HG03196 (cell line): ENCODE measurements at regions not wholly inside any gene's neighbourhood (a gene's known extent, or its start where the extent isn't known, plus 50 kb on each side); places are given as distances from the start of the nearest gene placed in this dataset.
"Not testable (repeated sequence)": the region's sequence is repeated elsewhere in the genome, so short reads cannot be mapped to it uniquely, and the experiment has no call there.

Source experiments
- ATAC-seq: cut with Tn5 transposase; IDR thresholded peaks from one replicate; pipeline ENCODE4 v1.9.1; 2021; ENCODE audit not compliant: unreplicated experiment

DNA sequence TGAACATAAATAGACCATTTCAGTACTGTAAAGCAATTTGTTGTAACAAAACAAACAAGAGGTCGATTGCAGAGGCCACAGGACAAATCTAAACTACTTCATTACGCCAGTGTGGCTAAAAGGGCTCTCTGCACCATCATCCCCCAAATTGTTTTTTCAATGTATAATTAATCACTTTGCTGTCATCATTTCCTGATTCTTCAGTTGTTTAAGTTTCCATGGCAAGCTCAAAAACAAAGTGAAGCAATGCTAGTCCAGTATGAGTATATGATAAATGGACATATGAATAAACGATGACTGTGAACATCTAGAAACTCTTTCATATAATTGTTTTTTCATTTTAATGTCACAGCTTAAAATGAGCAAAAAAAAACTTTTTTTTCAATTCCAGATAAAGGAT lies 235.4 kb upstream of the FGF13 start:
- no peak for ATAC-seq

DNA sequence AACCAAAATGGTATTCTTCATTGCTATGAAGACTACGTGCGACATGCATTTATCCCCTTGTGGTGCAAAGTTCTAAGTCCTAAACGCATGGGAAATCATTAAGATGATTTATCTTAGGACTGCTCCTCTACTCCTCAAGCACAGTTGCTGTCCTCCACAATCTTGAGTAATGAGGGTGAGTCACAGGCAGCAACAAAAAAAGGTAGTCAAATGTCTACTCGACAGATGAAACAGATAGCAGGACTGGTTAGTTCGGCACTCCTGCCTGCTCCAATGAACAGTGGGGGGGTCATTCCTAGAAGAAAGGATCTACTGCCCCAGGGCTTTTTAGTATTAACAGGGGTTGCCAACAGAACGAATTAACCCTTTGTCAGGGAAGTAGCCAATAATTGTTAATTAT lies 233.7 kb upstream of the FGF13 start:
- ATAC-seq = no peak

DNA sequence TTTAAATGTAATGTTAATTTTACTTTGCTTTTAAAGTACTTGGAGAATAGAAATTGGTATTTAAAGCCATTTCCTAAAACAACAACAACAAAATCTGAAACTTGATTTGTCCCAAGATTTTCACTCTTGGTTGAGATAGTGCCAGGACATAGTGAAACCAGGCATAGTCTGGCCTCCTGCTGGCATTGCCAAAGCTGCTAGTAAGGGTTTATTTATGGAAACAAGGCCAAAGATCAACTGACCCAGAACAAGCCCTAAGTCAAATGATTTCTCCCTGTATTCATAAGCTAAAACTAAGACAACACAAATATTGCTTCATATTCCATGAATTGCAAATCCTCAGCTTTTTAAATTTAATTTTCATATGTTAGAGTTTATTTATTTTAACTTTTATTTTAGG lies 227.5 kb upstream of the FGF13 start:
- ATAC-seq = no peak

DNA sequence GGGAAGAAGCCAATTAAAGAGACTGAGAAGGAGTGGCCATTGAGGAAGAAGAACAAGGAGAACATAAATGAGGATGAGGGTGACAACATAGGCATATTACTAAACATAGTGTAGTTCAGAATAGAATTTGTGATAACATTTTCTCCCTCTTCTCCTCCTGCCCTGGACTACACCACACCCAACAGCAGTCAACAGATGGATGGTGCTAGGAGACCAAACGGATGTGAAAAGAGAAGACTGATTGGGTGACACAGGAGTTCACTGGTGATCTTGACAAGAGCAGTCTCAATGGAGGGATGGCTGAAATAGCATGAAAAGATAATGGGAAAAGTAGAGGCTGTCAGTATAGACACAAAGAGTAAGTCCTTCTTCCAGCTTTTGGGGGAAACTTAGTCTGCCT lies 226.5 kb upstream of the FGF13 start:
- no peak for ATAC-seq

DNA sequence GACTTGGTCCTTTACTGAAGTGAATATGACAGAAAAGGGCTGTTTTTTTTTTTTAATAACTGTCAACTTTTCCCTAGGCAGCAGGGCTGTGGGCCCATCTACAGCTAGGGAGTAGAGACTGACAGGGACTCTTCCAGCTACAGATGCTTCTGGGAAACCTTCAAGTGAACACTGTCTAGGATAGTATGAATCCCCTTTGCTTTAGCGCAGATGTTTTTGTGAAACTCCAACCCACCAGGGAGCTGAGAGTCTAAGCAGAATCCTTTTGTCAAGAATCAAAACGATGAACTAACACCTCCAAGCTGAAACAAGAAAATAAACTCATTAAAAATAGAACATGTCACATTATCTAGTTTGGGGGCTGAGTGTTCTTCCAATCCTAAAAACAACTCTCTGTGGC lies 219.7 kb upstream of the FGF13 start:
- no peak for ATAC-seq

DNA sequence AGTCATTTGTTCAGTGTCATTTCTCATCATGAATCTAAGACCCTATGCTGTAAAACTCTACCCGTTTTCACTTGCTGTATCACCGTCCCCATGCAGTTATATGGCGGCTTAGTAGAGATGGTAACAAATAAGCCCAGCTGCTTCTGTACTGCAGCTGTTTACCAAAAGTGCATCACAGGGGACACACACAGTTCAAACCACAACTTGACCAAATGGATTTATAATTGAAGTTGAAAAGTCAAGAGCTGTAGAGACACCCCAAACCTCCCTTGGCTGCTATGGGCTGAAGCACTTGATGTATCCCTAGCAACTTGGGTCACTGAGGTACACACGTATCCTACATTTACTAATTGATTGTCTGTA lies 219.0 kb upstream of the FGF13 start:
- no peak for ATAC-seq

DNA sequence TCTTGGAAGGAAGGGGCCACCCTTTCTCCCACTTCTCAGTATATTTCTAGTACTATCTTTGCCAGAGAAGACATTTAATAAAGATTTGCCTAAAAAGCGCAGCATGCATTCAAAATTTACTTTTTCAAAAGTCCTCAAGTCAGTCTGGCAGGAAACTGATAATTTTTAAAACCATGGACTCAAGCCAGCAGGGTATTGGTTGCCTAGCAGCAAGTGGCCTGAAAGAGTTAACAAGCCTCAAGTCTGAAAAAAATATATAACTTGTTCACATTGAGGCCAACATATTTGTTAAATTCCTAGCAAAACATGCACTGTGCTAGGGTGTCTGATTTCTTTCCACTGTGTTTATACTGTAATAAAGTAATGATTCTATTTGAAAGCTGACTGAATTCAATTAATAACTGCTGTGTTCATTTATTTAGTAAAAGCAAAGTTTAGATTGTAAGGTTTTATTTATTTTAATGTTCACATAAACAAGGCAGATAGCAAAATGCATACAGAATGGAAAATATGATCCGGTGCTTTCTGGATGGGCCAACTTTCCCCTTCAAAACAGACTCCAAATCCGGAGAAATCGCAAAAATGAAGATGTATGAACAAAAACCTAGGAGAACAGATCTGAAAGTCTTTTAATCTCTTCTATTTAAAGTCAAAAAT lies 218.5 kb upstream of the FGF13 start:
- no peak for ATAC-seq

DNA sequence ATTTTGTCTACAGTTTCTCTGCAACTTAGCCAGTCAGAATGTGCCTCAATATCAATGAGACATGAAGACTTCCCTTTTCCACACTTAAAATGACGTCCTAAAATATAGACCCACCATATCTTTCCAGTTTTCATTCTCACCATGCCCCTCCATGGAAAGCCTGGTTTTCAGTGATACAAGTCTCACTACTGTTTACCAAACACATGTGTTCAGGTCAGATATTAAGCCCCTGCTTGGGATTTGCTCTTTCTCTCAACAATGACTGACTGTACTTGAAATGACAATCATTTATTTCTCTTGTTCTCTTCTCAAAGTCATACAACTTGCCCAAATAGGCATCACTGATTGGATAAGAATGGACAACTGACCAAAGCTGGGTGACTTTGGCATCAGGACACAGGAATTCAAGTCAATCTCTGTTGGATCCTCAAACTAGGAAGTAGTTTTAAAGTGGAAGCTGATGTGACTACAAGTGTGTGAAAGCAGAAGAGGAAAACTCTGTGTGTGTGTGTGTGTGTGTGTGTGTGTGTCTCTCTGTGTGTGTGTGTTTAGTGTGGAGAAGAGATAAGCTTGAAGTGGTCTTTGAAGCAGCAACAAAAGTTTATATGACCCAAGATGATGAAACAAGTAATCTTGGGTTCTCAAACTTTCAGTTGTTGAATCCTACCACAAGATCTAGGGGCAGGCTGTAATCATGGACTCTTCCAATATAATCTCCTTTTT lies 217.4 kb upstream of the FGF13 start:
- ATAC-seq = no peak

DNA sequence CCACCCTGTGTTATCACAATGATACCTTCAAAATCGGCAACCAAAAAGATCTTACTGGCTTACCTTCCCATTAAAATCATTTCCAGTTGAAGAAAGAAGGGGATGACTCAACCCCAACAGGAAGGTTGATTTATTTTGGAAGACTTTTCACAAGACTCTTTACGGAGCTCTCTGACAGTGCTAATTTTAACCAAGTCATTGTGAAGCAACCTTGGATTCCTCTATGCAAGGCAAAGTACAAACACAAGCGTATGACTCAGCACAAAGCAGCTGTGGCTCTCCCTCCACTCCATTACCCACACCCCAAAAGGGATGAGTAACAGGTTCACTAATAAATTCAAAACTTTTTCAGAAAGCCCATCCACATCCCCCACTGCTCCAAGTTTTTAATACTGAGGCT lies 213.8 kb upstream of the FGF13 start:
- ATAC-seq = no peak

DNA sequence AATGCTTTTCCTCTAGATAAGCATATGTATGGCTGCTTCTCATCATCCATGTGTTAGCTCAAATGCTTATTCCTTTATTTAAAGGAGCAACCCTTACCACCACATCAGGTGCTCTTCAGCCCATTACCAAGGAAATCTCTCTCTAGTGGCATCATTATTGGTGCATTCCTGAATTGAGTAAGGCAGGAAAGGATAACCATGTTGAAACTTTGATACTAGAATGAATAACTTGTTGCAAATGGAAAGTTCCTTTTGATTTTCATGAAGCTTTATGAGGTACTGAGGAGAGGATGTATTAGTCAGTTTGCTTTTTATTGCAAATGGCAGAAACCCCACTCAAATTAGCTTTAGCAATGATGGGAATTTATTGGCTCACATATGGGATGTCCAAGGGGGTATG lies 212.3 kb upstream of the FGF13 start:
- ATAC-seq = no peak

DNA sequence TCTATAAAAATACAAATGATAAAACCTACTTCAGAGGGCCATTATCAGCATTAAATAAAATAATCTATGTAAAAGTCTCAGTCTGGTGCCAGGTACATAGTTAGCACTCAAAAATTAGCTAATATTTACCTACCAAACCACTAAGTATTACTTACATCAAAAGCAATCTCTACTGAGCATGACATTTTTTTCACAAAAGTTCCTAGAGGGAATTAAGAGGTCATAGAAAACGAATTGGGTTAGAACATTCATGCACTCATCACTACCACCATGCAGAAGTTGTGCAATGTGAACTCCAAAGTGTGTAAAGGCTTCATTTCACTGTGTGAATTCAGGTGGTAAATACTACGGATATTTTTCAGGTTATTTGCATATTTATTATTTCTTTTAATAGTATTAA lies 209.5 kb upstream of the FGF13 start:
- ATAC-seq = no peak

DNA sequence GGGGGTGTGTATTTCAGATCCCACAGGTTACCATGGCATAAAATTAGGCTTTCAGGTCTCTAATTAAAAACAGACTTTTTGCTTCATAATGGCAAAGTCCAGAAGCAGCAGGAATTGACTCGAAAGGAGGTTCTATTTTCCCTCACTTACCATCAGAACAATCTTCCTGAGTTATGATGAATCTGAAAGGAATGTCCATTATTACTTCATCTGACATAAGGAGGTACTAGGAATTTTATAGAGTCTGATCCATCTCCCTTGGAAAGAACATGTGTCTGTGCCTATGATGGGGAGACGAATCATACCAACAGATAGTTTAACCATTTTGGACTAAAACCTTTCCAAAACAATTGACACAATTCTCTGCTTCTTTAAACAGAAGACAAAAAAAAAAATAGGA lies 206.3 kb upstream of the FGF13 start:
- ATAC-seq = no peak

DNA sequence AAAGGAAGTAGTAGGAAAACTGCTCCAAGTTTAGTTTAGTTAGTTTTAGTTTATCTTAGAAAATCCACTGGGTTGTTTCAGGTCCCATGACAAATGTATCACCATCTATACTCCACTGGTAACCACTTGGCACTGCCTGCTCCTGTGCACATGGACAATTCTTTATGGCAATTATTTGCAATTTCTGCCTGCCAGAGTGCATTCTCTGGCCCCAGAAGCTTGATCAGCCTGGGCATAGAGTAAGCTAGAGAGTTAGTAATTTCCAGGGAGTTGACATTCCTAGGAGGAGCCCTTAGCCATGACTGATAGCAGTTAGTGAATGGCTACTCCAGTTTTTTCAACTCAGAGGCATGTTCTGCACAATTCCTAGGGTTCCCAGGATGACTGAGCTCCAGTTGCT lies 203.2 kb upstream of the FGF13 start:
- no peak for ATAC-seq

DNA sequence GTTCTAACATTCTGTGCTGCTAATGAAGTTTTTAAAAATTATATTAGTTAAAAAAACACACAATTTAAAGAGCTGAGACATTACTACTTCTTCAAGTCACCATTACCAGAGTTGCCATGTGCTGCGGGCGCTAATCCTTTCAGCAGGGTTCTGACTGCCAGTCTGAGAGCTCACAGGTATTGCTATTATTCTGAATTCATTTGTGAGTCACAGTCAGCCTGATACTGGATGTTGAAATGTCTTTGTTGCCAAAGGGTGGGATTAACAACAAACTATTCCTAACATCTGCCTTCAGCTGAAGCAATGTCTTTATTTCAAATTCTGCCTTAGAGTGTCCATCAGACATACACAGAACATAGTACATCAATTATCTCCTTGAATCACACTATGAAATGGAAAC lies 197.1 kb upstream of the FGF13 start:
- ATAC-seq = no peak

DNA sequence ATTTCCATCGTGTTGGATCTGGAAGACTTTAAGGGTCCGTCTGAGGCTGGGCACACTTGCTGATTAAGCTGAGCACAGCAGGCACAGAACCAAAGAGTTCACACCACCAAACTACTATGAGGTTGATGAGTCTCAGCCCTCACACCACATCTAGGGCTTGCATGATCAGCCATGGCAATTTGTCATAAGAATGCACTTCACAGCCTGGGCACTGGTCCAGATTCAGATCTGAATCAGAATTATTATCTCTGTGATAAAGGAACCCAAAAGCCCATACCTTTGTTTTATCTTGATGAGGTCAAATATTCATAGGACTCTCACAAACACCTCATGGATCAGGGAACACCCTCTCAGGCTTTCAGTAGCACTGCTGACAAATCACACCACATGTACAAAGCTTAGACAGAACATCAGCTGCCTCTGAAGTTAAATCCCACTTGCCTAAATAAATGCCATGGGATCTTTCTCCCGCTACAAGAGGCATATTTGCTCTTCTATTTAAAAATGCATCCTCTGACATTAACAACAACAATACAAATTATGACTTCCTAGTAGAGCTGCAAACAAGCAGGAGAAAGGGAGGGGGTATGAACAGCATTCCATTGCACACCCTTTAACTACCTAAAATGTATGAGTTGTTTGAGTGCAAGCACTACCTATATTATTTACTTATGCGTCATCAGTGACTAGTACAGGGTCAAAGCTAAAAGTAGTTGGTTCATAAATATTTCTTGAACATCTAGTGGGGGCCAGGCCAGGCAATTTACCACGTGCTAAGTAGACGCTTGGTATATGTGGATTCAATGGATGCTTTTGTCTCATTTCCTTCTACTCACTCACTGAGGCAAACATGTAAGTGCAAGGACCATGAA lies 186.3 kb upstream of the FGF13 start:
- ATAC-seq = no peak

DNA sequence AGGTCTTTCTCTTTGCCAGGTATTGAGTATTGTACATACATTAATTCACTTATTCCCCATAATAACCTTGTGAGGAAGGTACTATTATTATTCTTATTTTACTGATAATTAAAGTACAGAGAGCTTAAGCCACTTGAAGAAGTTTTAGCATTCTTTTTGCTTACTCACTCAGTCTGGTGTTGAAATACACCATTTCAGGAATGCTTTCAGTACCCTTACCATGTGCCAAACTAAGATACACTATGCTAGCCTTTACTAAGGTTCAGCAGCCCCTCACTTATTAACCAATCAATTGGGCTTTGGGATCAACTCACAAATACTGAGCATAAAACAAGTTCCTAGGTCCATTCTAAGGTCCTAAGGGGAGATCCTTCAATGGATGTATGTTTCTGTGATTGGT lies 179.0 kb upstream of the FGF13 start:
- no peak for ATAC-seq

DNA sequence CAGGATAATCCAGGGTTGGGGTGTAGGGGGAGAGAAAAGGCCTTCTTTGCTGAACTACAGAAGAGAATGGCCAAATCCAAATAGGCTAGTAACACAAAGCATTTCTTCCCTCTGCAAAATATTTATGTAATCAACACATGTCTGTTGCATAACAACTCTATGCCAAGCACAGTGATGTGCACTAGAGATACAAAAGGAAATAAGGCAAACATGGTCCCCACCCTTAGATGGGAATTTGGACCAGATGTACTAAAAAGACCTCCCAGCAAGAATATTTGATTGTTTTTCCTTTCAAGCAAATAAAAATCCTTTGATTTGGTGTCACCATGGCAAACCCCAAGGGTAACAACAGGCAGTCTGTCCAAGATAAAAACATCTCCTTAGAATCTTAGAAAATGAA lies 177.6 kb upstream of the FGF13 start:
- ATAC-seq = no peak

DNA sequence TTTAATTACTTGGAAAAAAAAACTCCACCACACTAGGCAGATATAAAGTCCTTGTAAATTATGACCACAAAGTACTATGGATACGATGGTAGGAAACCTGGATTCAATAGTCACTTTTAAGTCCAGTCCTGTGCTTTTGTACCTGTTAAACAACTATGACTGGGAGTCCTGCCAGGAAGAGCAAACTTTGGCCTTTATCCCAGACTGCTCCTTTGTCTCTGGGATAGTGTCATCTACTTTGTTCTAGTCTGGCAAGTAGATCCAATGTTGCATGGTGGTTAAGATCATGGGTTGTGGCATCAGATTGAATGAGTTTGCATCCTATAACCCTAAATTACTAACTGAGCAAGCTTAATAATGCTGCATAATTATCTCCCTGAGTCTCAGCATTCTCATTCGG lies 175.3 kb upstream of the FGF13 start:
- ATAC-seq = no peak

DNA sequence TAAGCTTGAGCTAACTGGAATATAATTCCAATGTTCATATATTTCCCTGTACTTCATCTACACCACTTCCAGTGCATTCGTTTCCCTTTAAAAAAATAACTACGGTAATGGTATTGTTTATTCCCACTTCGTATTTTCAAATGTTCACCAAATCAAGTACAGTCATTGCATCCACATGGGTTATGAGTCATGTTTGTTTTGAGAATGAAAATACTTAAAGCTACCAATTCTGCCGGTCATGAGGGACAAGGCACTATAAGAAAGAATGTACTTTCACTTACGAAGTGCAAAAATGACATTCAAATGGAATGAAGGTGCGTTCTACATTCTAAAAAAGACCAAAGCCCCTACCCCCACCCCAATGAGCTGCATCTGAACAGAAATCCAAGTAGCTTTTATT lies 174.4 kb upstream of the FGF13 start:
- ATAC-seq = no peak

DNA sequence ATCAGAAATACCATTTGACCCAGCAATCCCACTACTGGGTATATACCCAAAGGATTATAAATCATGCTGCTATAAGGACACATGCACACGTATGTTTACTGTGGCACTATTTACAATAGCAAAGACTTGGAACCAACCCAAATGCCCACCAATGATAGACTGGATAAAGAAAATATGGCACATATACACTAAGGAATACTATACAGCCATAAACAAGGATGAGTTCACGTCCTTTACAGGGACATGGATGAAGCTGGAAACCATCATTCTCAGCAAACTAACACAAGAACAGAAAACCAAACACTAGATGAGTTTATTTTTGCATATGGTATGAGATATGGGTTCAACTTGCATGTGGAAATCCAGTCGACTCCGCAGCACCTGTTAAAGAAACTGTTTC lies 168.8 kb upstream of the FGF13 start:
- not testable (repeated sequence) for ATAC-seq

DNA sequence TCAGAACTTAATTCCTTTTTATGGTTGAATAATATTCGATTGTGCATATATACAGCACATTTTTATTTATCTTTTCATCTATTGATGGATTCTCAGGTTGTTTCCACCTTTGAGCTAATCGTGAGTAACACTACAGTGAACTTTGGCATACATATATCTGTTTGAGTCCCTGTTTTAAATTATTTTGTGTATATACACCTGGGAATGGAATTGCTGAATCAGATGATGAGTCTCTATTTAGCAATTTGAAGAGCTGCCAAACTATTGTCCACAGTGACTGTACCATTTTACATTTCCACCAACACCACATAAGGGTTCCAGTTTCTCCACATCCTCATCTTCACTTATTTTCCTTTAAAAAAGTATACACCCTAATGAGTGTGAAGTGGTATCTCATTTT lies 166.2 kb upstream of the FGF13 start:
- ATAC-seq = no peak

DNA sequence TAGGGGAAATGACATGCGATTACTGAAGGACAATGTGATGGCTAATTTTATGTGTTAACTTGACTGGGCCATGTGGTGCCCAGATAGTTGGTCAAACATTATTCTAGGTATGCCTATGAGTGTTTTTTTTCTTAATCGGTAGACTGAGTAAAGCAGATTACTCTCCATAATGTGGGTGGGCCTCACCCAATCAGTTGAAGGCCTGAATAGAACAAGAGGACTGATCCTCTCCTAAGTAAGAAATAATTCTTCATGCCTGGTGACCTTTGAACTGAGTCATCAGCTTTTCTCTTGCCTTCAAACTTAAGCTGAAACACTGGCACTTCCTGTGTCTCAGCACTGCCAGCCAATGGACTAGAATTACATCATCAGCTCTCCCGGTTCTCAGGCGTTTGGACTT lies 164.0 kb upstream of the FGF13 start:
- no peak for ATAC-seq
